PC-9 (cell line): ENCODE measurements at regions not wholly inside any gene's neighbourhood (a gene's known extent, or its start where the extent isn't known, plus 50 kb on each side); places are given as distances from the start of the nearest gene placed in this dataset.
"Not testable (repeated sequence)": the region's sequence is repeated elsewhere in the genome, so short reads cannot be mapped to it uniquely, and the experiment has no call there.

ENCODE experiments used
- CTCF ChIP-seq: fragments of 200-600 bp; sonication (generic); conservative IDR thresholded peaks from 2 replicates; pipeline ENCODE4 v1.6.1; 2017; ENCODE audit warnings: mixed run types, antibody characterized with exemption, mild to moderate bottlenecking, moderate library complexity
- EZH2 ChIP-seq: fragments of 200-600 bp; sonication (generic); IDR thresholded peaks from 2 replicates; pipeline ENCODE4 v1.8.0; 2017; ENCODE audit warnings: antibody characterized with exemption, low read depth

- TF ChIP-seq CTCF, EZH2: not testable (repeated sequence)
Measured at GRCh38 chr6:115589072-115589471, 471.6 kb downstream of the FRK start.
